HG02763 (cell line): ENCODE measurements at regions not wholly inside any gene's neighbourhood (a gene's known extent, or its start where the extent isn't known, plus 50 kb on each side); places are given as distances from the start of the nearest gene placed in this dataset.
"Not testable (repeated sequence)": the region's sequence is repeated elsewhere in the genome, so short reads cannot be mapped to it uniquely, and the experiment has no call there.

Experiments
- ATAC-seq: cut with Tn5 transposase; IDR thresholded peaks from one replicate; pipeline ENCODE4 v1.9.1; 2021; ENCODE audit warnings: mild to moderate bottlenecking, moderate library complexity; ENCODE audit not compliant: unreplicated experiment

DNA sequence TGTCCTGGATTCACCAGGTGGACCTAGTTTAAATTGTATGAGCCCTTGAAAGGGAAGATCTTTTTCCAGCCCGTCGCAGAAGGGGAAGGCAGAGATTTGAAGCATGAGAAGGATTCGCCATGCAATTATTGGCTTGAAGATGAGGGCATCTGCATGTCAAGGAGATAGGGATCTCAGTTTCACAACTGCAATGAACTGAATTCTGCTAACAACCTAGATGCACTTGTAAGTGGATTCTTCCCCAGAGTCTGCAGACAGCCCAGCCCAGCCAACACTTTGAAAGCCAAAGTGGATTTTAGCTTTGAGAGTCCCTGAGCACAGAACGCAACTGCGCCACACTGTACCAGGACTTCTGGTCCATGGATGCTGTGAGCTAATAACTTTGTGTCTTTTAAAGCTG is 286.0 kb downstream of the TSN start:
- ATAC-seq: no peak

GRCh38 chr2:122051659-122052058 is 296.2 kb downstream of the TSN start:
- not testable (repeated sequence) for ATAC-seq

GRCh38 chr2:122055521-122055931 is 300.1 kb downstream of the TSN start:
- no peak for ATAC-seq

DNA sequence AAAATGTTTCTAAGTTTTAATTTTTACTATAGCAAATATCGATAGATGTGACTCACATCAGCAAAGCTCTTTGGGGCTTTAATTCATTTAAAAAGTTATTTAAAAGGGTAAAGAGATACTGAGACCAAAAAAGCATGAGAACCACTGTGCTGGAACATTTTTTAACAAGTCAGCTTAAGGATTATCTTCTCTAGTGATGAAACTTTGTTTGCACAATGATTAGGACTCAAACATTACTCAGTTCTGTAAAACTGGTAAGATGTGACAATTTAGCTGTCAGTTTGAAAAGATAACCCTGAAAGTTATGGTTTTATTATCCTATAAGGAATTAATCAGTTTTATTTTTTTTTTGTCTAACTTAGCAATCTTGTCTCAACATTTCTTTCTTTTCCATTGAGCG is 301.4 kb downstream of the TSN start:
- no peak for ATAC-seq

GRCh38 chr2:122061206-122061605 is 305.8 kb downstream of the TSN start:
- no peak for ATAC-seq

DNA sequence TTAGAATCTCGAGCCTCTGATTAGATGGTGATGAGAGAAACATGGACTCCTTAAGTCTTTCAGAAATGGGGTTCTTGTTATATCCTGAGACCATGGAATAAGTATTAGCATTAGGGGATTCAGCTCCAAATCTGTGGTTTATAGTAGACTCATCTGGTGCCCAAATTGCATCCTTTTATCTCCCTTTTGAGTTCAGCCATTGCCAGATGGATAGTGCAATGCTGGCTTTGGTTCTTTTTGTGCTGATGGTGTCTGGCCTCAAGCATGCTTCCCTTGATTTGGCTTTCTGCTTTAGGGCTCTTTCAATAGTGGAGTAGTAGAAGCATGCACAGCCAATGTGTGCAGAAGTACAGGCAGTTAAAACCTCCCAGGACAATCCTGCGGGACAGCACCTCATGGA is 306.4 kb downstream of the TSN start:
- ATAC-seq: no peak

DNA sequence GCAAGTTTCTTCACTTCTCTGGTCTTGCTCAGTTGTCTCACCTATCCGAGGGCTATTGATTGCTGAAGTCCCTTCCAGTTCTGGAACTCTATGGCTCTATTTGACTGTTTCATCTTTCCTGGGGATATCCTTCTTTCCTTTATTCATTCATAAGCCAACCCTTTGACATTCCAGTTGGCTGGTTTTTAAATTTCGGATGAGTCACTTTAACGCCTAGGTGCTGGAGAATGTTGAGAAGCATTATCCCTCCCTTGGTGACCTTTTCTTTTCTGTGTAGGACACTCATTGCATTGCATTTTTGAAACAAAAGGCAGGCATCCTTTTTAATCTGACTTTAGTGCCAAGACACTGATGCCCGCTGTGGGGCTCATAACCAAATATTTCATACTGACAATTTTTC is 307.1 kb downstream of the TSN start:
- no peak for ATAC-seq

- no peak for ATAC-seq
Observed at GRCh38 chr2:122063716-122064115, 308.3 kb downstream of the TSN start.

GRCh38 chr2:122070241-122070731 is 314.8 kb downstream of the TSN start:
- ATAC-seq: no peak

DNA sequence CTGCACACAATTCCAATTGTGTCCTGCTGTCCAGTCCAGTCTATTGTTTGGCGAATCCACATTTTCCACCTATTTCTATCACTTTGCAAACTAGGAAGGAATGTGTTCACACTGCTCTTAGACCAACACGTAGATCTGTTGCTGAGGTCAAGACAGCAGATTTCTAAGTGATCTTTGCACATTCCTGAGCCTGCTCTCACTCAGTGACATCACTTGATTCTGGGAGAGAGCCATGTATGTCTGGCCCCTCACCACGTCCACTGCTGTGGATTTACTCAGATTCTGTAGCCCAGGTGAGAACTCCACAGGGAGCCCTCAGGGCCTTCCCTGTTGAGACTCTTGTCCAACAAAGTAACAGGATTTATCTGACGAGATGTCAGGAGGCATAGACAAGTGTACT is 317.2 kb downstream of the TSN start:
- no peak for ATAC-seq

- ATAC-seq: no peak
Observed at GRCh38 chr2:122074201-122074600, 318.8 kb downstream of the TSN start.

DNA sequence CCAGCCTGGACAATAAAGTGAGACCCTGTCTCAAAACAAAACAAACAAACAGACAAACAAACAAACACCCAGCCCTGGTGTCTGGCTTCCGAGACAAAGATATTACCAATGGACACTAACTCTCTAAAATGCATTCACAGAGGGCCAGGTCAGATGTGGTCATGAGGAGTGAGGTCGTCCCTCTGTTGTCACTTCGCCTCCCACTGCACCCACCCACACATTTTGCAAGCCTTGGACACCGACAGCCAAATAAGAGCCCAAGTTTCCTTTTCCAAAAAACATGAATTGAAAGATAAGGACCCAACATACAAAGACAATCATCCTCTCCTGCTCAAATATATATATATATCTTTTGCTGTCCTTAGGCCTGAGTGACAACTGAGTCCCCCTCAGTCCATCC is 319.9 kb downstream of the TSN start:
- ATAC-seq: no peak

DNA sequence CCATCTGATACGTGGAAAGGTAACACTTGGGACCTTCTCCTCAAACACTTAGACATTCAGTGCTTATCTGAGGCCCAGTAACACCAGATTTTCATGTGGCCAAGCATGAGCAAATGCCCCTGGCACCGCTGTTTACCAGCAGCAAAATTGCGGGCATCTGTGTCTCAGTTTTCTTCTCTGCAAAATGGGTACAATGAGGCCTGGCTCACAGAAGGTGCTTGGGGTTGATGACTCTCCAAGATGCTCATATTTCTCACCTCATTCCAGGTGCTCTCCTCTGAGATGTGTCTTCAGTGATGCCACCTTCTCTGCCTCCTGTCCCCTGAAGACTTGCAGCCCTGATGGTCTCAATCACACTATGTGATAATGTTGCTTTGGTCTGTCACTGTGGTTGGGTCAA is 321.7 kb downstream of the TSN start:
- ATAC-seq: no peak

DNA sequence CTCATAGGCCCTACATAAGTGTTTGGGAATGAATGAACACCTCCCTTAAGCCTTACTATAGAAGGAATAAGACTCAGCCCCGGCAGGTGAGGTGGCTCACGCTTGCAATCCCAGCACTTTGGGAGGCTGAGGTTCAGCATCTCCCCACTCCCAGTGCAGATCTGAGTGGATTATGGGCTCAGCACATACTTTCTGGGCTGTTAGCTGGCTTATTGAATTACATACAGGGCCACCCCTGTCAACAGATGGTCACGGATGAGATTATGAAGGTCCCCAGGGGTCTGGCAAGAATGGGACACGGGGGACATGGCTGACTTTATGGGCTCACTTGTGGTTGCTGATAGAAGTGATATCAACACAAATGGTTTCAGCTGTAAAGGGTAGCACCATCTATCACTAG is 322.3 kb downstream of the TSN start:
- ATAC-seq: no peak

DNA sequence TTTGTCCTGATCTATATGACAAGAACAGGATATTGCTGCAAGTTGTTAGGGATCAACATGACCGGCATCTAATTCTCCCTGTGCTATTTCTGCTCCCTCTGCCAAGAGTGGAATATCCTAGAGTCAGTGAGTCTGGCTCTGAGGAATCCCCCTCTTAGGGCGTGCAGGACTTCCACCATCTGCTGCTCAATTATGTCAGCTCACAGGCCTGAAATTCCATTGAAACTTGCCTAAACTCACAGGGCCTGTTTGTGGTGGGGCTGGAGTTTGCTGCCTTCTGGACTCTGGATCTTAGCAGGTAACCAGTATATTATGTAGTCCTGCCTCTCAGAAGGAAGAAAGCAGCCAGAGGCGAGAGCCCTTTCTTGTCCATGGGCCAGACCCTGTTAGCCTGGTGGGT is 323.0 kb downstream of the TSN start:
- no peak for ATAC-seq

- no peak for ATAC-seq
Observed at GRCh38 chr2:122079844-122080243, 324.4 kb downstream of the TSN start.

- no peak for ATAC-seq
Observed at GRCh38 chr2:122080316-122080715, 324.9 kb downstream of the TSN start.

- ATAC-seq: no peak
Observed at GRCh38 chr2:122080871-122081270, 325.4 kb downstream of the TSN start.

- no peak for ATAC-seq
Observed at GRCh38 chr2:122081751-122082150, 326.3 kb downstream of the TSN start.

GRCh38 chr2:122083256-122084048 is 328.0 kb downstream of the TSN start:
- no peak for ATAC-seq

GRCh38 chr2:122085672-122086071 is 330.2 kb downstream of the TSN start:
- not testable (repeated sequence) for ATAC-seq

DNA sequence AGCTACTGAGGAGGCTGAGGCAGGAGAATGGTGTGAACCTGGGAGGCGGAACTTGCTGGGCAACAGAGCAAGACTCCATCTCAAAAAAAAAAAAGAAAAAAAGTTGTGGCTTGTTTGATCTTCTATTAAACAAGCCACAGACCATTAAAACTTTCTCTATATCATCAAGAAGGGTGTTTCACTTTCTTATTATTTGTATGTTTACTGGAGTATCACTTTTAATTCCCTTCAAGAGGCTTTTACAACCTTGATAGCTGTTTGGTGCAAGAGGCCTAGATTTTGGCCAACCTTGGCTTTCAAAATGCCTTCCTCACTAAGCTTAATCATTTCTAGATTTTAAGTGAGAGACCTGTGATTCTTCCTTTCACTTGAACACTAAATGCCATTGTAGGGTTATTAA is 339.1 kb downstream of the TSN start:
- ATAC-seq: no peak

DNA sequence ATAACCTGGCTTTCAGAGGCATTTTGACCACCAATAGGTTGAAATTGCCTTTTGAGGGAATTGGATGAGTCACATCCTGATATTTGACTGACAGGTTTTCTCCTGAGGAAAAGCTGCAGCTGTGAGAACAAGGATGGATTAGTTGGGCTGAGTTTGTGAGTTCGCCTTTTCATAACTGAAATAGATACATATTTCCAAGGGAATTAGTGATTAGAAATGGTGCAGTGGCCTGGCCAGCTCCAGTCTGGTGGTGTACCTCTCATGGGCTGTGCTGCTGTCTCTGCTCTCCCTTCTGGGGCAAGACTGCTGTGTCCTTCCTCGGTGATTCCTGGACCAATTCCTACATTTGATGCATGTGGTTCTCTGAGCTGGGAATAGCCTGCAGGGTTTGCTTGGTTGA is 341.3 kb downstream of the TSN start:
- ATAC-seq: no peak
